HFF-Myc (cell line): ENCODE measurements at regions not wholly inside any gene's neighbourhood (a gene's known extent, or its start where the extent isn't known, plus 50 kb on each side); places are given as distances from the start of the nearest gene placed in this dataset.

Experiments
- DNase-seq: peaks from one replicate; pipeline ENCODE4 v3.0.0-alpha.2; 2011; ENCODE audit warnings: low read depth; ENCODE audit errors: extremely low read depth
- H3K4me3 ChIP-seq: replicated peaks from 2 replicates; pipeline ENCODE4 v1.5.1; 2011; ENCODE audit warnings: low read depth, mild to moderate bottlenecking, control low read depth, low read length
- CTCF ChIP-seq: IDR thresholded peaks from 2 replicates; pipeline ENCODE4 v1.5.1; 2012; ENCODE audit warnings: mild to moderate bottlenecking, low read depth, low read length, control low read depth; ENCODE audit errors: missing control alignments

- no peak for TF ChIP-seq CTCF
- DNase-seq, result no peak
- no peak overlapping the region for H3K4me3 ChIP-seq
Measured at GRCh38 chr5:102014371-102014770, 281.7 kb downstream of the SLCO4C1 start.

- H3K4me3 ChIP-seq, result no peak overlapping the region
- DNase-seq, result no peak
- TF ChIP-seq CTCF, result no peak
Measured at GRCh38 chr5:102010644-102011043, 285.4 kb downstream of the SLCO4C1 start.

- no peak for TF ChIP-seq CTCF
- no peak overlapping the region for H3K4me3 ChIP-seq
- DNase-seq, result no peak
Measured at GRCh38 chr5:101997235-101997634, 298.8 kb downstream of the SLCO4C1 start.

GRCh38 chr5:101995585-101995984 lies 300.5 kb downstream of the SLCO4C1 start:
- TF ChIP-seq CTCF, result no peak
- no peak for DNase-seq
- H3K4me3 ChIP-seq, result no peak overlapping the region

- no peak overlapping the region for H3K4me3 ChIP-seq
- no peak for DNase-seq
- no peak for TF ChIP-seq CTCF
Measured at GRCh38 chr5:101991486-101991885, 304.6 kb downstream of the SLCO4C1 start.

- TF ChIP-seq CTCF, result no peak
- DNase-seq, result no peak
Measured at GRCh38 chr5:101989659-101990058, 306.4 kb downstream of the SLCO4C1 start.

GRCh38 chr5:101977729-101978345 lies 318.2 kb downstream of the SLCO4C1 start:
- peak; percentile 43 for TF ChIP-seq CTCF
- DNase-seq, result peak; percentile 12
- no peak overlapping the region for H3K4me3 ChIP-seq

More at GRCh38 chr5:101989659-101990058, 306.4 kb downstream of the SLCO4C1 start:
- H3K4me3 ChIP-seq, result no peak overlapping the region
